K562 (cell line): ENCODE measurements at regions not wholly inside any gene's neighbourhood (a gene's known extent, or its start where the extent isn't known, plus 50 kb on each side); places are given as distances from the start of the nearest gene placed in this dataset.

ENCODE experiments used
- ATAC-seq: fragments of 200-7000 bp; cut with Tn5 transposase; 3 replicates; pipeline ENCODE4 v1.9.1; 2020; ENCODE audit warnings: moderate library complexity
- BruUV-seq: library from RNA; stranded (reverse); fragments of 400-500 nt; replicated peaks from 2 replicates; lab custom pipeline; 2021; lab: Mats Ljungman, UMichigan
- CTCF ChIA-PET: fragments of 300-600 bp; formaldehyde crosslinking; extraction: SDS; loops from one replicate; lab custom pipeline; 2021; ENCODE audit warnings: low intra/inter-chr PET ratio; lab: Yijun Ruan, JAX
- POLR2A ChIA-PET: fragments of 300-600, 350-650 bp; sonication (Branson Sonifier 250); formaldehyde crosslinking; extraction: SDS; loops from one replicate; lab custom pipeline; 2021; ENCODE audit warnings: antibody characterized with exemption, inconsistent platforms; lab: Yijun Ruan, JAX
- DNase-seq, 4 experiments: peaks; one replicate each; pipeline versions ENCODE4 v3.0.0 to v3.0.0-alpha.2; 2011 to 2018; ENCODE audit warnings: low spot score in 3 of 4, mixed read lengths in 3 of 4; ENCODE audit errors: extremely low read depth in 1 of 4
- FAIRE-seq: peaks from 2 replicates; lab custom pipeline; 2011; peaks lifted over from hg19 to GRCh38; lab: Jason Lieb, UNC
- H2AFZ ChIP-seq: 2 replicates; pipeline ENCODE4 v1.6.0; 2011; ENCODE audit warnings: low read depth, low read length, control low read depth, inconsistent platforms
- H3K27ac ChIP-seq: fragments of 200-600 bp; 3 replicates; pipeline ENCODE4 v1.8.0; 2011; ENCODE audit warnings: low read depth, mild to moderate bottlenecking, control low read depth, inconsistent platforms, low read length, moderate library complexity, mixed read lengths; ENCODE audit errors: extremely low read depth
- H3K27me3 ChIP-seq, 2 experiments: fragments of 300-600 bp in 1 of 2; 2 replicates in 1 of 2; 3 replicates in 1 of 2; pipeline versions ENCODE4 v1.6.0 to v1.8.0; 2011; ENCODE audit warnings: inconsistent platforms in 2 of 2, low read length in 2 of 2, mild to moderate bottlenecking in 1 of 2, mixed read lengths in 1 of 2, moderate library complexity in 1 of 2; ENCODE audit not compliant: control insufficient read depth in 2 of 2, insufficient read depth in 2 of 2
- H3K36me3 ChIP-seq: fragments of 300-600 bp; 3 replicates; pipeline ENCODE4 v1.8.0; 2011; ENCODE audit warnings: mild to moderate bottlenecking, low read length, inconsistent platforms; ENCODE audit not compliant: control insufficient read depth, insufficient read depth
- H3K4me1 ChIP-seq, 2 experiments: fragments of 200-600 bp in 1 of 2; replicated peaks in 1 of 2; 2 replicates in 1 of 2; 3 replicates in 1 of 2; pipeline versions ENCODE4 v1.5.1 to v1.8.0; 2011; ENCODE audit warnings: inconsistent platforms in 2 of 2, low read length in 2 of 2, mild to moderate bottlenecking in 1 of 2, mixed read lengths in 1 of 2, moderate library complexity in 1 of 2; ENCODE audit not compliant: control insufficient read depth in 2 of 2, insufficient read depth in 2 of 2
- H3K4me2 ChIP-seq: 2 replicates; pipeline ENCODE4 v1.6.1; 2011; ENCODE audit warnings: low read length, control low read depth, inconsistent platforms, mixed read lengths; ENCODE audit not compliant: insufficient read depth
- H3K4me3 ChIP-seq: fragments of 200-600 bp; sonication (generic), shearing (Covaris generic); 2 replicates; pipeline ENCODE4 v1.5.1; 2016; ENCODE audit warnings: control low read depth, inconsistent platforms
- H3K79me2 ChIP-seq: fragments of 200-600 bp; 3 replicates; pipeline ENCODE4 v1.8.0; 2011; ENCODE audit warnings: low read length, inconsistent platforms; ENCODE audit not compliant: control insufficient read depth, insufficient read depth
- H3K9ac ChIP-seq, 2 experiments: 2 replicates each; pipeline versions ENCODE4 v1.6.0 to v1.6.1; 2011; ENCODE audit warnings: low read depth in 2 of 2, low read length in 2 of 2, control low read depth in 1 of 2, inconsistent platforms in 1 of 2, mild to moderate bottlenecking in 1 of 2, mixed read lengths in 1 of 2; ENCODE audit not compliant: insufficient read depth in 1 of 2
- H3K9me1 ChIP-seq: one replicate; pipeline ENCODE4 v1.6.0; 2011; ENCODE audit warnings: inconsistent platforms, mild to moderate bottlenecking, low read length, moderate library complexity; ENCODE audit not compliant: control insufficient read depth, insufficient read depth
- H3K9me3 ChIP-seq: replicated peaks from 2 replicates; pipeline ENCODE4 v1.5.1; 2011; ENCODE audit warnings: low read depth, low read length, inconsistent platforms; ENCODE audit not compliant: control insufficient read depth, insufficient read depth
- H4K20me1 ChIP-seq: replicated peaks from 2 replicates; pipeline ENCODE4 v1.6.1; 2011; ENCODE audit warnings: low read length, inconsistent platforms, mixed read lengths; ENCODE audit not compliant: control insufficient read depth, insufficient read depth
- WGBS: fragments of 100-300 bp; shearing (Covaris generic); methylation state at CpG from one replicate; pipeline ENCODE4 v1.1.6; 2016; ENCODE audit warnings: low coverage, mixed read lengths; ENCODE audit not compliant: insufficient coverage; ENCODE audit errors: missing lambda C conversion rate; 5-methylcytosine and 5-hydroxymethylcytosine counted together
- in situ Hi-C: fragments of 300-500 bp; cut with MboI; formaldehyde crosslinking; loops from 4 replicates; pipeline ENCODE4 v1.15.0; 2018; ENCODE audit warnings: inconsistent platforms, mixed read lengths
- intact Hi-C: fragments of 100-400 bp; cut with micrococcal nuclease; formaldehyde crosslinking; loops from 2 replicates; pipeline ENCODE4 v1.14.2; 2022
- TF ChIP-seq, protein P1 (sequence below), 2 experiments: IDR thresholded peaks; 2 replicates each; pipeline ENCODE4 v1.6.1; 2011; ENCODE audit warnings: borderline replicate concordance in 1 of 2, control low read depth in 1 of 2, low read depth in 1 of 2, low read length in 1 of 2, mild to moderate bottlenecking in 1 of 2, mixed read lengths in 1 of 2, moderate library complexity in 1 of 2; ENCODE audit not compliant: insufficient read depth in 1 of 2, insufficient read length in 1 of 2, poor library complexity in 1 of 2, severe bottlenecking in 1 of 2; ENCODE audit errors: extremely low read depth in 1 of 2
- TF ChIP-seq, protein P2 (sequence below): sonication (generic); formaldehyde crosslinking; IDR thresholded peaks from 2 replicates; pipeline ENCODE4 v1.8.1; 2023; ENCODE audit warnings: mild to moderate bottlenecking, missing genetic modification reagents

- CTCF ChIA-PET = no interaction called here
- ATAC-seq (no peak; the same call in none of the 3 replicates), DNase-seq (no peak), FAIRE-seq (no peak)
- POLR2A ChIA-PET = interaction anchor here (0.7 to 1.5 kb wide), 2 partner anchors 11 to 849 kb away, joined by 3 to 4 read pairs; no protein-coding TSS in a partner anchor
- Histone ChIP-seq H4K20me1 (no peaks in the 10 kb centered on the region), H2AFZ (no peak overlapping the region), H3K79me2 (no peaks in the 10 kb centered on the region), H3K4me1 (peaks cover 0 to 5% of the 10 kb centered on the region in 2 experiments; a peak in 1 of 5 replicates), H3K9ac (no peak overlapping the region), H3K27me3 (peaks cover 23 to 48% of the 10 kb centered on the region in 2 experiments; a peak in 4 of 5 replicates), H3K4me2 (no peak overlapping the region), H3K36me3 (no peaks in the 10 kb centered on the region), H3K9me1 (no peaks in the 10 kb centered on the region), H3K27ac (no peak overlapping the region), H3K9me3 (no peaks in the 10 kb centered on the region), H3K4me3 (no peak overlapping the region)
- BruUV-seq = no TSS peak
- TF ChIP-seq, protein P1, sequence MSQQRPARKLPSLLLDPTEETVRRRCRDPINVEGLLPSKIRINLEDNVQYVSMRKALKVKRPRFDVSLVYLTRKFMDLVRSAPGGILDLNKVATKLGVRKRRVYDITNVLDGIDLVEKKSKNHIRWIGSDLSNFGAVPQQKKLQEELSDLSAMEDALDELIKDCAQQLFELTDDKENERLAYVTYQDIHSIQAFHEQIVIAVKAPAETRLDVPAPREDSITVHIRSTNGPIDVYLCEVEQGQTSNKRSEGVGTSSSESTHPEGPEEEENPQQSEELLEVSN (IDR thresholded peaks at IDR 0.05; ENCODE audit: borderline replicate concordance in 1 of 2, extremely low read depth in 1 of 2, insufficient read depth in 1 of 2, insufficient read length in 1 of 2, low read depth in 1 of 2, low read length in 1 of 2, poor library complexity in 1 of 2, severe bottlenecking in 1 of 2) = peak in 1 of 2 experiments; percentile 17
- TF ChIP-seq, protein P2, sequence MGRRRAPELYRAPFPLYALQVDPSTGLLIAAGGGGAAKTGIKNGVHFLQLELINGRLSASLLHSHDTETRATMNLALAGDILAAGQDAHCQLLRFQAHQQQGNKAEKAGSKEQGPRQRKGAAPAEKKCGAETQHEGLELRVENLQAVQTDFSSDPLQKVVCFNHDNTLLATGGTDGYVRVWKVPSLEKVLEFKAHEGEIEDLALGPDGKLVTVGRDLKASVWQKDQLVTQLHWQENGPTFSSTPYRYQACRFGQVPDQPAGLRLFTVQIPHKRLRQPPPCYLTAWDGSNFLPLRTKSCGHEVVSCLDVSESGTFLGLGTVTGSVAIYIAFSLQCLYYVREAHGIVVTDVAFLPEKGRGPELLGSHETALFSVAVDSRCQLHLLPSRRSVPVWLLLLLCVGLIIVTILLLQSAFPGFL = no peak
- in situ Hi-C loops (no loop called here), intact Hi-C loops (no loop called here)
- WGBS = 4% methylated on average over 25 of the region's 25 CpGs
Observed at GRCh38 chr15:99474909-99475753, 90.7 kb upstream of the MEF2A start.
